ENCODE measurements at regions not wholly inside any gene's neighbourhood (a gene's known extent, or its start where the extent isn't known, plus 50 kb on each side); places are given as distances from the start of the nearest gene placed in this dataset.

- no peak for TF ChIP-seq CTCF (IDR thresholded peaks at IDR 0.05; ENCODE audit: control extremely low read depth in 1 of 3, insufficient read depth in 1 of 3, low read depth in 1 of 3, low read length in 3 of 3)
- TF ChIP-seq NRF1 (IDR thresholded peaks at IDR 0.05; ENCODE audit: low read depth, low read length), result no peak
- no peak for TF ChIP-seq JUN (IDR thresholded peaks at IDR 0.05; ENCODE audit: low read depth, low read length)
- no peak for TF ChIP-seq RFX5 (IDR thresholded peaks at IDR 0.05; ENCODE audit: borderline replicate concordance, low read depth, low read length)
- TF ChIP-seq RBBP5 (IDR thresholded peaks at IDR 0.05; ENCODE audit: borderline replicate concordance, low read depth, low read length), result no peak
- TF ChIP-seq POLR2A (IDR thresholded peaks at IDR 0.05; ENCODE audit: control extremely low read depth in 1 of 2, low read depth in 2 of 2, low read length in 2 of 2), result no peak
- TF ChIP-seq EGR1 (IDR thresholded peaks at IDR 0.05; ENCODE audit: borderline replicate concordance, low read depth, low read length), result no peak
- TF ChIP-seq SIN3A (conservative IDR thresholded peaks at IDR 0.05 in 1 of 2, IDR thresholded peaks at IDR 0.05 in 1 of 2; ENCODE audit: low read depth in 1 of 2, low read length in 2 of 2), result no peak
- no peak for TF ChIP-seq POLR2AphosphoS5 (IDR thresholded peaks at IDR 0.05; ENCODE audit: low read depth, low read length)
- no peak for TF ChIP-seq EP300 (IDR thresholded peaks at IDR 0.05; ENCODE audit: borderline replicate concordance in 1 of 2, low read depth in 2 of 2, low read length in 2 of 2)
- no peak for TF ChIP-seq MAX (IDR thresholded peaks at IDR 0.05)
Measured at GRCh38 chr12:125357561-125357960, 292.3 kb downstream of the AACS start.
